ENCODE measurements at regions not wholly inside any gene's neighbourhood (a gene's known extent, or its start where the extent isn't known, plus 50 kb on each side); places are given as distances from the start of the nearest gene placed in this dataset.

GRCh38 chr2:22450831-22451230 lies 934.1 kb upstream of the KLHL29 start:
- no peak for TF ChIP-seq CTCF (IDR thresholded peaks at IDR 0.05)
- TF ChIP-seq POLR2AphosphoS5 (IDR thresholded peaks at IDR 0.05; ENCODE audit: insufficient read depth in 1 of 2, low read depth in 1 of 2) = no peak

Data from vagina (tissue), 2 donors.